ENCODE measurements at regions not wholly inside any gene's neighbourhood (a gene's known extent, or its start where the extent isn't known, plus 50 kb on each side); places are given as distances from the start of the nearest gene placed in this dataset.
"Not testable (repeated sequence)": the region's sequence is repeated elsewhere in the genome, so short reads cannot be mapped to it uniquely, and the experiment has no call there.

DNA sequence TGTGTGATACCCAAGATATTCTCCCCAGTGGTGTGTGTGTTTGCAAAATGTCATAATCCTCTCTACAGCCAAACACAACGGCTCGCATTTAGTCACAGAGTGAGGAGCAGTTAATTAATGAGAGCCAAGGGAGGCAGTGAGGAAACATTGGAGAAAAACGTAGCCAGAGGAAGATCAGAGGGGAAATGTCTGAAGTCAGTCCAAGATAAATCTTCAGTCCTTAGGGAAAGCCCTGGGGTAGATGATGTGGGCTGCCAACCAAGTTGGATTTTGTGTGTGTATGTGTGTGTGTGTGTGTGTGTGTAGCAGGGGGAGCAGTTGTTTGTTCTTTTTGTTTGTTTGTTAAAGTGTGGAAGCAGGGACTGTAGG, 201.0 kb upstream of the PTBP2 start:
- H3K27me3 ChIP-seq (ENCODE audit: control insufficient read depth in 3 of 3, insufficient read depth in 3 of 3, low read length in 3 of 3) = no peaks in the 10 kb centered on the region
- H3K9ac ChIP-seq (ENCODE audit: low read depth in 1 of 3, low read length in 3 of 3) = no peak overlapping the region
- H3K36me3 ChIP-seq (ENCODE audit: control insufficient read depth in 3 of 3, insufficient read depth in 3 of 3, low read length in 3 of 3) = no peaks in the 10 kb centered on the region
- H3K4me3 ChIP-seq (ENCODE audit: low read length in 3 of 3) = no peak overlapping the region
- no peaks in the 10 kb centered on the region for H3K9me3 ChIP-seq (ENCODE audit: control insufficient read depth in 3 of 3, low read length in 3 of 3)
- no peak overlapping the region for H3K27ac ChIP-seq (ENCODE audit: low read depth, low read length)
- no peaks in the 10 kb centered on the region for H3K4me1 ChIP-seq (ENCODE audit: control insufficient read depth in 3 of 3, insufficient read depth in 3 of 3, low read length in 3 of 3)

DNA sequence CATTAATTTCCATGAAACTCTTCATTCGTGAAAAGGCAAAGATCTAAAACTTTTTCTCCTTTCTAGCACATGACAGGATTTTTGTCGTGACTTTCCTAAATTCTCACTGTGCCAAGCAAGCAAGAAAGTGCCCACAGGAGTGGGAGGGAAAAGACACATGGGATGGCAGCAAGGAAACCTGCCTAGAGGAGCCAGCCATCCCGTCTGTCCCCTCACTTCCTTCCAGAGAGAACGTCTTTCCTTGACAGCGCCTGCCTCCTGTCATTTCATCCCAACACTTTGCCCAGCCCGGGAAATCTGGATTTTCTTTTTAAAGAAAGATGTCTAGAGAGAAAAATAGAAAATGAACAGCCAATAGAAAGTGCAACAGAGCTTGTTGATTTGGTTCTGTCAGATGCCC, 200.6 kb upstream of the PTBP2 start:
- H3K27ac ChIP-seq (ENCODE audit: low read depth, low read length) = no peak overlapping the region
- H3K27me3 ChIP-seq (ENCODE audit: control insufficient read depth in 3 of 3, insufficient read depth in 3 of 3, low read length in 3 of 3) = no peaks in the 10 kb centered on the region
- no peak overlapping the region for H3K4me3 ChIP-seq (ENCODE audit: low read length in 3 of 3)
- no peaks in the 10 kb centered on the region for H3K9me3 ChIP-seq (ENCODE audit: control insufficient read depth in 3 of 3, low read length in 3 of 3)
- H3K4me1 ChIP-seq (ENCODE audit: control insufficient read depth in 3 of 3, insufficient read depth in 3 of 3, low read length in 3 of 3) = peaks cover 0 to 4% (median 0%) of the 10 kb centered on the region in 3 donors
- H3K36me3 ChIP-seq (ENCODE audit: control insufficient read depth in 3 of 3, insufficient read depth in 3 of 3, low read length in 3 of 3) = no peaks in the 10 kb centered on the region
- H3K9ac ChIP-seq (ENCODE audit: low read depth in 1 of 3, low read length in 3 of 3) = no peak overlapping the region

DNA sequence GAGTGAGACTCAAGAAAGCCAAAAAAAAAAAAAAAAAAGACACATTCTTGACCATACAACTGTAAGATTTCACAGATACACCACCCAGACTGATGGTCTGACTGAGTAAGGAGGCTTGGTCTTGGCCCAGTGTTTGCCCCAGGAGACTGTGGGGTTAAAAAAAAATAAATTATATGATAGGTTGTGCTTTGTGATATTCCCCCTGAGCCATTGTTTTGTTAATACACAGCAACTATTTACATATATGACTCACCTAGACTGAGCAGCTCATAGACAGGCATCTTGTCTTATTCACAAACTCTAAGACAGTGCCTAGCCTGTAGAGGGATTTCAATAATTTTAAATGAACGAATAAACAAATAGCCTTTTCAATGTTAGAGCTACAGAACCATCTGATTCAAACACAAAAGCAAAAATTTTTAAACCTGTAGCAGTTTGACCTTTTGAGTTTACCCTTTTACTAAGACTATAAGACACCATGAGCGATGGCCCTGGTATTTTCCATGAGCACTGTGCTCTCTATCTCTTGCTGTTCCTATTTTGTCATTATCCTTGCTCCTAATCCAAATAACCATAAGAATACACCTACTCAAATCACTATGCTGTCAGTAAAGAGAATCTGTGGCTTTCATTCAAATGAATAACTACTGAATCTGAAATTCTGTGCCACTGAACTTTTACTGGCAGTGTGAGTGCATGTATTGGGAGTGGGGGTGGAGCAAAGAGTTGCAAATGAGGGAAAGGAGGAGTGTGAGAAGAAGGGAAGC, 199.4 kb upstream of the PTBP2 start:
- no peak overlapping the region for H3K4me3 ChIP-seq (ENCODE audit: low read length in 3 of 3)
- H3K4me1 ChIP-seq (ENCODE audit: control insufficient read depth in 3 of 3, insufficient read depth in 3 of 3, low read length in 3 of 3) = peaks cover 0 to 6% (median 0%) of the 10 kb centered on the region in 3 donors
- no peak overlapping the region for H3K27ac ChIP-seq (ENCODE audit: low read depth, low read length)
- H3K9me3 ChIP-seq (ENCODE audit: control insufficient read depth in 3 of 3, low read length in 3 of 3) = no peaks in the 10 kb centered on the region
- H3K9ac ChIP-seq (ENCODE audit: low read depth in 1 of 3, low read length in 3 of 3) = no peak overlapping the region
- H3K36me3 ChIP-seq (ENCODE audit: control insufficient read depth in 3 of 3, insufficient read depth in 3 of 3, low read length in 3 of 3) = no peaks in the 10 kb centered on the region
- H3K27me3 ChIP-seq (ENCODE audit: control insufficient read depth in 3 of 3, insufficient read depth in 3 of 3, low read length in 3 of 3) = no peaks in the 10 kb centered on the region

DNA sequence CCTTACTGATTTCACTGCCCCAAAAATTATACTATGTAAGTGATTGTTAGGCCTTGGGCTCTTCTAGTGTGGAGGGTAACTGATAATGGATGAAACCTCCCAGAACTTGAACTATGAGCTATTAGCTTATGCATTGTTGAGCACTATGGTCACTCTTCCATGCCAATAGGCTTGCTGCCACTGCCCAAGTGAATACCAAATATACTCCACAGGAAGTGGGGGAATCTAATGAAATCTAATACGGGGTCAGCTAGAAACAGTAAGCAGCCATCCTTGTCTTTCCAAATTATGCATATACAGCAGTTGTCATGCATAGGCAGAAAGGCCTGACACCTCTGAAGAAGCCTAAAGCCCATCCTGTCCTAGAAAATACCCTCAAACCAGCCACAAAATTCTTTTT, 198.7 kb upstream of the PTBP2 start:
- no peaks in the 10 kb centered on the region for H3K9me3 ChIP-seq (ENCODE audit: control insufficient read depth in 3 of 3, low read length in 3 of 3)

DNA sequence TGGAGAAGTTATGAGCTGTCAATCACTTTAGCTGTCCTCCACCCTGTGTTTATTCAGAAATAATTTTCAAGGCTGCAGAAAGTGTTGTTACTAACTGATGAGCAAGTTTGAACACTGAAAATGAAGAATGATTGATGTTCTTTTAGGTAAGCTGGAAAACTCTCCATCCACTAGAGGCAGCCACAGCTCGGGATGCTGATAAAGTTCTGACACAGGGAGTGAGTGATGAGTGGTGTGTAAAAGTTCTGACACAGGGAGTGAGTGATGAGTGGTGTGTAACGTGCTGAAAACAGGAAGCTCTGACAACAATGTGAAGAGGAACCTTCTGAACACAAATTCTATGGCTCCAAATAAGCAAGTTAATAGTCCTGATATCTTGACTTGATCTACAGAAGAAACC, 197.5 kb upstream of the PTBP2 start:
- Histone ChIP-seq H3K4me3 (ENCODE audit: low read length in 3 of 3) (no peak overlapping the region), H3K9me3 (ENCODE audit: control insufficient read depth in 3 of 3, low read length in 3 of 3) (peaks cover 0 to 2% (median under 1%) of the 10 kb centered on the region in 3 donors), H3K36me3 (ENCODE audit: control insufficient read depth in 3 of 3, insufficient read depth in 3 of 3, low read length in 3 of 3) (no peaks in the 10 kb centered on the region), H3K27me3 (ENCODE audit: control insufficient read depth in 3 of 3, insufficient read depth in 3 of 3, low read length in 3 of 3) (no peaks in the 10 kb centered on the region), H3K9ac (ENCODE audit: low read depth in 1 of 3, low read length in 3 of 3) (no peak overlapping the region), H3K27ac (ENCODE audit: low read depth, low read length) (no peak overlapping the region), H3K4me1 (ENCODE audit: control insufficient read depth in 3 of 3, insufficient read depth in 3 of 3, low read length in 3 of 3) (peaks cover 0 to 6% (median 0%) of the 10 kb centered on the region in 3 donors)

More for the DNA sequence above, 198.7 kb upstream of the PTBP2 start:
- H3K27ac ChIP-seq (ENCODE audit: low read depth, low read length) = no peak overlapping the region
- no peaks in the 10 kb centered on the region for H3K27me3 ChIP-seq (ENCODE audit: control insufficient read depth in 3 of 3, insufficient read depth in 3 of 3, low read length in 3 of 3)
- H3K4me1 ChIP-seq (ENCODE audit: control insufficient read depth in 3 of 3, insufficient read depth in 3 of 3, low read length in 3 of 3) = peaks cover 0 to 6% (median 0%) of the 10 kb centered on the region in 3 donors
- H3K36me3 ChIP-seq (ENCODE audit: control insufficient read depth in 3 of 3, insufficient read depth in 3 of 3, low read length in 3 of 3) = no peaks in the 10 kb centered on the region
- no peak overlapping the region for H3K4me3 ChIP-seq (ENCODE audit: low read length in 3 of 3)
- no peak overlapping the region for H3K9ac ChIP-seq (ENCODE audit: low read depth in 1 of 3, low read length in 3 of 3)

DNA sequence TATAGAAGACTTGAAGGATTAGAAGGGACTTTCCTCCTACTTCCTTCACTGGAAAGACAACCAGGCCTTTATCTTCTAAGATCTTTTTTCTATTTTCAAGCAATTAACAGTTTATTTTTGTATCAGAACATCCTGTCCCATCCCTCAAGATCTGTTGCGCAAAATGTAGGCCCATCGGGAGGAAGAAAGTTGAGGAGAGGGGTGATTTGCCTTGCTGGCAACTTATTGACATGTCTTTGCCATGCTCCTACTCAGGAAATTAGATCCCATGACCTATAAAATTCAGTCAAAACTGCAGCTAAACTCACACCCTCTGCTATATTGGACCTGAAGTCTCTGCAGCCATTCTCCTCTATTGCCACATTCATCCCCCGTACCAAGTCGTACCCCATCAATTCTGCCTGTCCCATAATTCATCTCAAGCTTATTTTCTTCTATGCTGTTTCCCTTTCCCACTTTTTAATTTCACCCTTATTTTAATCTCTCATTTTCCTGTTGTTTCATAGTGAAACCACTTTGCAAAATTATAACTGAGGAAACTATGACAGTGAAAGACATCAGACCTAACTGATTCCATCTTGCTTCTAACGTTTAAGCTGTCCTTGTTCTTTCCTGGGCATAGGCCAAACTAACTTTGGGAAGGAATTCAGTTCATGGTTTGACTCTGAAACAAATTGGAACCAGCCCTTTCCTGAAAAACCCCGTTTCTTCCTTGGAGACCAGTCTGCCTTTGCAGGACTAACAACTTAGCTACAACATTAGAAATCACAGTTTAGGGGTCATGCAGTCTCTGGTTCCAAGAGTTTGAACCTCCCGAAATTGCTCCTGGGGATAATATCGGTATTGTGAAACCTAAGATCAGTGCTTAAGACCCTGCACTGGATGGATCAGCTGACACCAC, 195.7 kb upstream of the PTBP2 start:
- H3K36me3 ChIP-seq (ENCODE audit: control insufficient read depth in 3 of 3, insufficient read depth in 3 of 3, low read length in 3 of 3) = no peaks in the 10 kb centered on the region
- H3K27me3 ChIP-seq (ENCODE audit: control insufficient read depth in 3 of 3, insufficient read depth in 3 of 3, low read length in 3 of 3) = no peaks in the 10 kb centered on the region
- H3K4me3 ChIP-seq (ENCODE audit: low read length in 3 of 3) = no peak overlapping the region
- H3K9me3 ChIP-seq (ENCODE audit: control insufficient read depth in 3 of 3, low read length in 3 of 3) = peaks cover 0 to 7% (median 4%) of the 10 kb centered on the region in 3 donors
- peaks cover 0 to 6% (median 0%) of the 10 kb centered on the region in 3 donors for H3K4me1 ChIP-seq (ENCODE audit: control insufficient read depth in 3 of 3, insufficient read depth in 3 of 3, low read length in 3 of 3)
- H3K9ac ChIP-seq (ENCODE audit: low read depth in 1 of 3, low read length in 3 of 3) = no peak overlapping the region
- no peak overlapping the region for H3K27ac ChIP-seq (ENCODE audit: low read depth, low read length)

DNA sequence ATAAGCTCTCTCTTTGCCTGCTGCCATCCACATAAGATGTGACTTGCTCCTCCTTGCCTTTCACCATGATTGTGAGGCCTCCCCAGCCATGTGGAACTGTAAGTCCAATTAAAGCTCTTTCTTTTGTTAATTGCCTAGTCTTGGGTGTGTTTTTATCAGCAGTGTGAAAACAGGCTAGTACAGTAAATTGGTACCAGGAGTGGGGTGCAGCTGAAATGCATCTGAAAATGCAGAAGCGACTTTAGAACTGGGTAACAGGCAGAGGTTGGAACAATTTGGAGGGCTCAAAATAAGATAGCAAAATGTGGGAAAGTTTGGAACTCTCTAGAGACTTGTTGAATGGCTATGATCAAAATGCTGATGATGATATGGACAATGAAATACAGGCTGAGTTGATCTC, 192.9 kb upstream of the PTBP2 start:
- not testable (repeated sequence) for H3K4me3 ChIP-seq (ENCODE audit: low read length in 3 of 3); H3K27ac ChIP-seq (ENCODE audit: low read depth, low read length); H3K4me1 ChIP-seq (ENCODE audit: control insufficient read depth in 3 of 3, insufficient read depth in 3 of 3, low read length in 3 of 3); H3K9me3 ChIP-seq (ENCODE audit: control insufficient read depth in 3 of 3, low read length in 3 of 3); H3K9ac ChIP-seq (ENCODE audit: low read depth in 1 of 3, low read length in 3 of 3); H3K36me3 ChIP-seq (ENCODE audit: control insufficient read depth in 3 of 3, insufficient read depth in 3 of 3, low read length in 3 of 3); H3K27me3 ChIP-seq (ENCODE audit: control insufficient read depth in 3 of 3, insufficient read depth in 3 of 3, low read length in 3 of 3)

DNA sequence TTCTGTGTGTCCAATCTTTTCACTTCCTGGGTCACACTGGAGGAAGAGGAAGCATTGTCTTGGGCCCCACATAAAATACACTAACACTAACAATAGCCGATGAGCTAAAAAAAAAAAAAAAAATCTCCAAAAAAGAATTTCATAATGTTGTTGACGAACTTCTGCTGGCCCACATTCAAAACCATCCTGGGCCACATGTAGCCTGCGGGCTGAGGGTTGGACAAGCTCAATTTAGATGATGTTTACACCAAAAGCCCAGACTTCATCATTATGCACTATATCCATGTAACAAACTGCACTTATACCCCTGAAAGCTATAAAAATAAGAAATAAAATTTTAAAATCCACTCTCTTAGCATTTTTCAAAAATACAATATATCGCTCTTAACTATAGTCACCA, 187.8 kb upstream of the PTBP2 start:
- Histone ChIP-seq H3K27ac (ENCODE audit: low read depth, low read length) (no peak overlapping the region), H3K9me3 (ENCODE audit: control insufficient read depth in 3 of 3, low read length in 3 of 3) (peaks cover 0 to 5% (median 4%) of the 10 kb centered on the region in 3 donors), H3K9ac (ENCODE audit: low read depth in 1 of 3, low read length in 3 of 3) (no peak overlapping the region), H3K27me3 (ENCODE audit: control insufficient read depth in 3 of 3, insufficient read depth in 3 of 3, low read length in 3 of 3) (no peaks in the 10 kb centered on the region), H3K4me3 (ENCODE audit: low read length in 3 of 3) (no peak overlapping the region), H3K36me3 (ENCODE audit: control insufficient read depth in 3 of 3, insufficient read depth in 3 of 3, low read length in 3 of 3) (no peaks in the 10 kb centered on the region), H3K4me1 (ENCODE audit: control insufficient read depth in 3 of 3, insufficient read depth in 3 of 3, low read length in 3 of 3) (peaks cover 0 to 5% (median 3%) of the 10 kb centered on the region in 3 donors)

DNA sequence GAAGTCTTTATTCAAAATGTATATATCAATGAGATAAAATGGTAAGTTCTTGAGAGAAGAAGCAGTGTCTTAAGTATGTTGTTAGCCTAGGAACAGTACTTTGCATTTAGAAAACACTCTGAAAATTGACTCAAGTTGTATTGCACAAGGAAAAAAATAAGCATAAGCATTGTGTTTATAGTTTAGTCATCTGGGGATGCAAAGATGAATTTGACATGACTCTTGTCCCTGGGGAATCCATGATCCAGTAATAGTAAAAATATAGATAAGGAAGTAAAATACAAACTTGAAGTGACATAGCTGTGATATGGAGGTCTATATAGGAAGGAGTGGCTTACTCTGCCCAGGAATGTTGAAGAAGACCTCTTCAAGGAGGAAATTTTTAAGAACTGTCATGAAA, 185.0 kb upstream of the PTBP2 start:
- no peak overlapping the region for H3K27ac ChIP-seq (ENCODE audit: low read depth, low read length)
- no peaks in the 10 kb centered on the region for H3K27me3 ChIP-seq (ENCODE audit: control insufficient read depth in 3 of 3, insufficient read depth in 3 of 3, low read length in 3 of 3)
- H3K9me3 ChIP-seq (ENCODE audit: control insufficient read depth in 3 of 3, low read length in 3 of 3) = no peaks in the 10 kb centered on the region
- H3K36me3 ChIP-seq (ENCODE audit: control insufficient read depth in 3 of 3, insufficient read depth in 3 of 3, low read length in 3 of 3) = no peaks in the 10 kb centered on the region
- H3K9ac ChIP-seq (ENCODE audit: low read depth in 1 of 3, low read length in 3 of 3) = no peak overlapping the region
- H3K4me1 ChIP-seq (ENCODE audit: control insufficient read depth in 3 of 3, insufficient read depth in 3 of 3, low read length in 3 of 3) = peaks cover 0 to 5% (median 3%) of the 10 kb centered on the region in 3 donors
- H3K4me3 ChIP-seq (ENCODE audit: low read length in 3 of 3) = no peak overlapping the region

DNA sequence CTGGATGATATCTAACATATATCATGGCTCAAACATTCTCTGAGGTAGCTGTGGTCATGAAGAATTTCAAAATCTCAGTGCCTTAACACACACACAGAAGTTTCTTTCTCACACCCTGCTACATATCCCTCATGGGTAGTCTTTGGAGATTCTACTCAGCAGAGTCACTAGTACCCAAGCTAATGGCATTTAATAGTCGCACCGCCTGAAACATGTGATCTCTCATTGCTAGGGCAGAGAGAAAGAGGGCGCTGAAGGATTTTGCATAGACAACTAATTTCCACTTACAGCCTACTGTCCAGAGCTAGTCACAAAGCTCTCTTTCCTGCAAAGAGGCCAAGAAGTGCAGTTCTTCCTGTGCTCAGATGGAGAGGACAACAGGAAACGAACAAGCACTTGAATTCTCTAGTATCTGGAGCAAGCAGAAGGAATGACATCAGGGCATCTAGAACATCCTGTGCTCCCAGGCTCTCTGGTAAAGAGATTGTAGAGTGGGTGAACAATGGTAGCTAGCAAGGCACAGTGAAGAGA, 183.4 kb upstream of the PTBP2 start:
- Histone ChIP-seq H3K36me3 (ENCODE audit: control insufficient read depth in 3 of 3, insufficient read depth in 3 of 3, low read length in 3 of 3) (no peaks in the 10 kb centered on the region), H3K4me3 (ENCODE audit: low read length in 3 of 3) (no peak overlapping the region), H3K4me1 (ENCODE audit: control insufficient read depth in 3 of 3, insufficient read depth in 3 of 3, low read length in 3 of 3) (peaks cover 0 to 5% (median 3%) of the 10 kb centered on the region in 3 donors), H3K9ac (ENCODE audit: low read depth in 1 of 3, low read length in 3 of 3) (no peak overlapping the region), H3K9me3 (ENCODE audit: control insufficient read depth in 3 of 3, low read length in 3 of 3) (no peaks in the 10 kb centered on the region), H3K27ac (ENCODE audit: low read depth, low read length) (no peak overlapping the region), H3K27me3 (ENCODE audit: control insufficient read depth in 3 of 3, insufficient read depth in 3 of 3, low read length in 3 of 3) (no peaks in the 10 kb centered on the region)
